Esophagus squamous epithelium (tissue), 5 donors: ENCODE measurements at regions not wholly inside any gene's neighbourhood (a gene's known extent, or its start where the extent isn't known, plus 50 kb on each side); places are given as distances from the start of the nearest gene placed in this dataset.

Experiments
- DNase-seq: peaks from one replicate; lab custom pipeline; 2025; lab: John Stamatoyannopoulos, UW
- H3K27ac ChIP-seq, 4 donors: fragments of 200-600 bp; sonication (generic); one replicate each; pipeline ENCODE4 v1.5.1; 2016 to 2019; ENCODE audit warnings: mild to moderate bottlenecking in 1 of 4
- H3K27me3 ChIP-seq, 4 donors: fragments of 200-600 bp; sonication (generic); 1 replicate in 3 of 4; 2 replicates in 1 of 4; pipeline versions ENCODE4 v1.5.1 to v1.6.0; 2017 to 2021; ENCODE audit warnings: antibody characterized with exemption in 1 of 4
- H3K36me3 ChIP-seq, 3 donors: fragments of 200-600 bp; sonication (generic); one replicate each; pipeline ENCODE4 v1.5.1; 2016 to 2019
- H3K4me1 ChIP-seq, 3 donors: fragments of 200-600 bp; sonication (generic); one replicate each; pipeline ENCODE4 v1.5.1; 2017 to 2019
- H3K4me3 ChIP-seq, 4 donors: fragments of 200-600 bp; sonication (generic); 1 replicate in 3 of 4; 2 replicates in 1 of 4; pipeline ENCODE4 v1.5.1; 2016 to 2019; ENCODE audit warnings: mild to moderate bottlenecking in 2 of 4, moderate library complexity in 1 of 4
- H3K9me3 ChIP-seq, 3 donors: fragments of 200-600 bp; sonication (generic); one replicate each; pipeline ENCODE4 v1.5.1; 2016 to 2019
- POLR2A ChIP-seq, 4 donors: fragments of 450-650 bp; IDR thresholded peaks; one replicate each; pipeline ENCODE4 v1.6.1; 2017; ENCODE audit warnings: antibody characterized with exemption in 4 of 4, mild to moderate bottlenecking in 4 of 4, moderate library complexity in 3 of 4
- WGBS, 2 donors: methylation state at CpG; one replicate each; pipeline ENCODE4 v1.1.5; 2018; 5-methylcytosine and 5-hydroxymethylcytosine counted together
- intact Hi-C: fragments of 100-400 bp; cut with DNase I; formaldehyde crosslinking; loops from one replicate; pipeline ENCODE4 v1.15.0; 2022
- TF ChIP-seq, protein P1 (sequence below), 6 experiments: fragments of 450-650 bp in 4 of 6; fragments of 200-600 bp in 2 of 6; sonication (generic) in 2 of 6; IDR thresholded peaks; one replicate each; pipeline ENCODE4 v1.5.1; 2016 to 2019; ENCODE audit warnings: antibody characterized with exemption in 6 of 6, mild to moderate bottlenecking in 4 of 6, moderate library complexity in 4 of 6
- donor health status: DM: yes; HTN: yes; CAD: no.

DNA sequence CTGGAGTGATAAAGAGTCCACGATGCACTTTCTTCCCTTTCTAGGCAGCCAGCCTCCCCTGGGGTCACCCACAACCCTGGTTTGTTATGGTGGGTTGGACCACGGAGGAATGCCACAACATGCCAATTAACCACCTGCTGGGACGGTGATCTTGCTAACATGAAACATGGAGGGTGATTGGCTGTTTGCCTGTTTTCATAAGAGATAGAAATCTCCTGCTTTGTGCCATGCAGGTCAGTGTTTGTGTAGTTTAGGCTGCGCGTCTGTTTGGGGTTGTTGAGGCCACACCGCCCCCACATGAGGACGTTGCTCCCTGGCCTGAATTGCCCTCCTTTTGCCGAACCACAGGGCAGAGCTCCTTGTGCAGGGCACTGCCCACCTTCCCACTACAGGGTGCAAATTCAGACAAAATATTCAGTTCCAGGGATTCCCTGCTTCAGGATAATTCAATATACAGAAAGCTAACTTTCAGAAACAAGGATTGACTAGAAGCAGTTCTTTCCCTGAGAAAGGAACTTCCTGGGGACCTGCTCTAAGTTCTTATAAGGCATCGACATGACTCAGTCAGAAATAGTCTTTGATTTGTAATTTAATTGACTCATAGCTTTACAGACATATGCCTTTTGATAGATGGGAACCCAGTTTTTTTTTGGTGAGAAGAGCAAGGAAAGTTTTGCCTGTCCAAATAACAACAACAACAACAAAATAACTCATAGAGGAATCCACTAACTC lies 427.6 kb downstream of the GADD45G start:
- H3K36me3 ChIP-seq, result no peaks in the 10 kb centered on the region
- no peaks in the 10 kb centered on the region for H3K4me1 ChIP-seq
- no peak overlapping the region for H3K4me3 ChIP-seq
- no peaks in the 10 kb centered on the region for H3K27me3 ChIP-seq
- intact Hi-C loops, result no loop called here
- H3K27ac ChIP-seq, result no peak overlapping the region
- no peak for TF ChIP-seq POLR2A (IDR thresholded peaks at IDR 0.05)
- TF ChIP-seq, protein P1, sequence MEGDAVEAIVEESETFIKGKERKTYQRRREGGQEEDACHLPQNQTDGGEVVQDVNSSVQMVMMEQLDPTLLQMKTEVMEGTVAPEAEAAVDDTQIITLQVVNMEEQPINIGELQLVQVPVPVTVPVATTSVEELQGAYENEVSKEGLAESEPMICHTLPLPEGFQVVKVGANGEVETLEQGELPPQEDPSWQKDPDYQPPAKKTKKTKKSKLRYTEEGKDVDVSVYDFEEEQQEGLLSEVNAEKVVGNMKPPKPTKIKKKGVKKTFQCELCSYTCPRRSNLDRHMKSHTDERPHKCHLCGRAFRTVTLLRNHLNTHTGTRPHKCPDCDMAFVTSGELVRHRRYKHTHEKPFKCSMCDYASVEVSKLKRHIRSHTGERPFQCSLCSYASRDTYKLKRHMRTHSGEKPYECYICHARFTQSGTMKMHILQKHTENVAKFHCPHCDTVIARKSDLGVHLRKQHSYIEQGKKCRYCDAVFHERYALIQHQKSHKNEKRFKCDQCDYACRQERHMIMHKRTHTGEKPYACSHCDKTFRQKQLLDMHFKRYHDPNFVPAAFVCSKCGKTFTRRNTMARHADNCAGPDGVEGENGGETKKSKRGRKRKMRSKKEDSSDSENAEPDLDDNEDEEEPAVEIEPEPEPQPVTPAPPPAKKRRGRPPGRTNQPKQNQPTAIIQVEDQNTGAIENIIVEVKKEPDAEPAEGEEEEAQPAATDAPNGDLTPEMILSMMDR (IDR thresholded peaks at IDR 0.05), result no peak
- WGBS, 2 donors, result 74 to 77% methylated on average over 7 to 9 of the region's 9 CpGs
- no peaks in the 10 kb centered on the region for H3K9me3 ChIP-seq
- no peak for DNase-seq

DNA sequence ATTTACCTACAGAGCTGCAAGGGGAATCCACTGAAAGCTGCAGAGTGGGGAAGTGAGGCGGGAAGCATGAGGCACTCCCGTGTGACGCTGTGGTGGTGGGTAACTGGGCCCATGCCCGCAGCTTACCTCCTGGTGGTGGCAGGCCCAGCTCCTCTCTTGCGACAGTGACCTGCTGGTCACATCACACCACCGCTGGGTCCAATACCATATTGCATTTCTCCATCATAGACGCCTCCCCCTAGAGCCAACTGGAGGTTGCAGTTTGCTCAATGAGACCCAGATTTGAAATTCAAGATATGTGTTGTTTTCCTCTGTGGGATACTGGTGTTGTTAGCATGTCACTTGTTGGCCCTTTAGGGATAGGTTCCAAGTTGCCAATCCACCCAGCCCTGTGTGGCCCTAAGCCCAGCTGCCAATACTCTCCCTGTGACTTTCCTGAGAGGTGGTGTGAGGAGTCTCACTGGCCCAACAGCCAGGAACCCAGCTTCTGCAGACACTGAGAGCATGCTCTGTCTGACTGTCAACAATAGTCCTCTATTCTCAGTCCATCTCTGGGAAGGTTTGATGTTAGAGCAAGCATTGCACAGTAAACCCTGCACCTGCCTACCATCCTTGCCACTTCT lies 428.3 kb downstream of the GADD45G start:
- Histone ChIP-seq H3K36me3 (no peaks in the 10 kb centered on the region), H3K27ac (no peak overlapping the region)
- 100% methylated on average over 6 to 7 of the region's 7 CpGs for WGBS, 2 donors

DNA sequence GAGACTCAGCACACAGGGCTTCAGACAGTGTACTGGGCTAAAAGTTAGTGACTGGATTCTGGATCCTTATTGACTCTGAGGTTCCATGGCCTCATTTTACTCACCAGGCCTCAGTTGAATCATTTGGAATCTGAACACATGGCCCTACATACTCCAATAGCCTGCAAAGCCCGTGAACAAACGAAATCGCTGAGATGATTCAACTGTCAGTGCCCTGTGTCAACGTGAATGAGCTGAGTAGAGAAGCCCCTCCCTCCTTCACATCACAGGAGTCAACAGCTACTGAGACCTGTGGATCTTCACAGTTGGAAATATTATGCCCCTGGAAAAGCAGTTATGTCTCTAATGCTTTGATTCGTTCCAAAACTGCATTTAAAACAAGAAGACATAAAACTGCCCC lies 429.3 kb downstream of the GADD45G start:
- Histone ChIP-seq H3K36me3 (no peaks in the 10 kb centered on the region), H3K4me1 (no peaks in the 10 kb centered on the region), H3K27ac (no peak overlapping the region), H3K27me3 (no peaks in the 10 kb centered on the region), H3K4me3 (no peak overlapping the region), H3K9me3 (no peaks in the 10 kb centered on the region)
- TF ChIP-seq, protein P1 (IDR thresholded peaks at IDR 0.05), result no peak
- TF ChIP-seq POLR2A (IDR thresholded peaks at IDR 0.05), result no peak
- intact Hi-C loops, result no loop called here
- no peak for DNase-seq
- 68 to 76% methylated on average over 5 of the region's 5 CpGs for WGBS, 2 donors

More for the DNA sequence above, 428.3 kb downstream of the GADD45G start:
- H3K4me1 ChIP-seq, result no peaks in the 10 kb centered on the region
- no peaks in the 10 kb centered on the region for H3K27me3 ChIP-seq
- intact Hi-C loops, result no loop called here
- H3K4me3 ChIP-seq, result no peak overlapping the region
- H3K9me3 ChIP-seq, result no peaks in the 10 kb centered on the region
- TF ChIP-seq POLR2A (IDR thresholded peaks at IDR 0.05), result no peak
- TF ChIP-seq, protein P1 (IDR thresholded peaks at IDR 0.05), result no peak
- DNase-seq, result no peak

DNA sequence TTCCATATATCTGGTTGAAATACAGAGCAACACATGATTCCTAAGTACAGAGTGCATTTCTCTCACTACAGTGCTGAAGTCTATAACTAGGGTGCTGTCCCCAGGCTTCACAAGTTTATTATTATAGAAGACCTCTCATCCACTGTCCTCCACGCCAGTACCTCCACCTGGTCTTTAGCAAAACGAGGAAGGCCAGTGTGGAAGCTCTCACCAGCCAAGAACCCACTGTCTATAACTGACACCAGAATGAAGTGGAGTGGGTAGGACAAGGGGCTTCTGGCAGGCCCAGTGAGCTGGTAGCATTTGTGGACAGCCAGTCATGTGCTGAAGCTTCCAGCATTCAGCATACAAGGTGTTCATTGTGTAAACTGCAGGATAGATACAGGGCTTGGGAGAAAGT lies 430.7 kb downstream of the GADD45G start:
- intact Hi-C loops, result no loop called here
- Histone ChIP-seq H3K27me3 (no peaks in the 10 kb centered on the region), H3K9me3 (no peaks in the 10 kb centered on the region), H3K4me1 (no peaks in the 10 kb centered on the region), H3K27ac (no peak overlapping the region), H3K4me3 (no peak overlapping the region), H3K36me3 (no peaks in the 10 kb centered on the region)
- WGBS, 2 donors, result 20% methylated on average over 1 of the region's 2 CpGs; no CpG with 5 or more reads in 1 of the 2 donors
- no peak for TF ChIP-seq POLR2A (IDR thresholded peaks at IDR 0.05)
- DNase-seq, result no peak

DNA sequence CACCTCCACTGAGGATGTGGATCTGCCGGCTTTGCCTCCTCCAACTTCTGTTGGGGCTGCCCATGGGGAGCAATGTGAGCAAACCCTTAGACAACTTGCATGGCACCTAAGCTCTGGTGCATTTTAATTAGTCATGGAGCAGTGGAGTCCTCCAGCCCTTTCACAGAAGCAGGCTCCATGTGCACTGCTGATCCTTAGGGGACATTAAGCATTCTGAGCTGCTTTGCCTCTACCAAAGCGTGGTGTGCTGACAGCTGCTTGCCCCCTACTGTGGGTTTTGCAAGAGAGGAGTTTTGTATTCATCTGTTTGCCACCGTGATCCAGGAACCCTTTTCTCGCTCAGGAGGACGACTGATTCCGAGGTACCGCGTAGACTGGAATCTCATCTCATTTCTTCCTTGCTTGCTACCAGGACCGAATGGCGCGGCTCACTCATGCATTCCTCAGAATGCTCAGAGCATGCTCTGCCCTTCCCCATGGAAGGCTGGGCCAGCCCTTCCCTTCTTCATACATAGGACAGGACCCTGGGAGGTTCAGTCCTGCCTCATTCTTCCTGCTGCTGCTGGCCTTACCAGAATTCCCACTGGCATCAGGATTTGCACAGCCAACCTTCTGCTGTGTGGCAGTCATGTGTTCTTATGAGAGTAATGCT lies 432.5 kb downstream of the GADD45G start:
- intact Hi-C loops, result no loop called here
- Histone ChIP-seq H3K9me3 (no peaks in the 10 kb centered on the region), H3K27ac (no peak overlapping the region), H3K4me1 (no peaks in the 10 kb centered on the region), H3K27me3 (no peaks in the 10 kb centered on the region), H3K4me3 (no peak overlapping the region), H3K36me3 (no peaks in the 10 kb centered on the region)
- WGBS, 2 donors, result 88 to 93% methylated on average over 8 to 10 of the region's 11 CpGs
- no peak for TF ChIP-seq POLR2A (IDR thresholded peaks at IDR 0.05)
- TF ChIP-seq, protein P1 (IDR thresholded peaks at IDR 0.05), result no peak
- DNase-seq, result no peak
